ENCODE measurements at regions not wholly inside any gene's neighbourhood (a gene's known extent, or its start where the extent isn't known, plus 50 kb on each side); places are given as distances from the start of the nearest gene placed in this dataset.

- TF ChIP-seq CTCF (IDR thresholded peaks at IDR 0.05; ENCODE audit: low read length, missing control alignments): no peak
- DNase-seq (ENCODE audit: low read depth): no peak
- no peak overlapping the region for H3K4me3 ChIP-seq (replicated peaks; ENCODE audit: low read depth, low read length)
These were observed 434.2 kb upstream of the MKI67 start for GRCh38 chr10:128560406-128560805.

- no peak for DNase-seq (ENCODE audit: low read depth)
- no peak overlapping the region for H3K4me3 ChIP-seq (replicated peaks; ENCODE audit: low read depth, low read length)
- no peak for TF ChIP-seq CTCF (IDR thresholded peaks at IDR 0.05; ENCODE audit: low read length, missing control alignments)
These were observed 434.8 kb upstream of the MKI67 start for GRCh38 chr10:128560993-128561392.

GRCh38 chr10:128563387-128563786 is 437.2 kb upstream of the MKI67 start:
- no peak for DNase-seq (ENCODE audit: low read depth)
- no peak for TF ChIP-seq CTCF (IDR thresholded peaks at IDR 0.05; ENCODE audit: low read length, missing control alignments)
- no peak overlapping the region for H3K4me3 ChIP-seq (replicated peaks; ENCODE audit: low read depth, low read length)

GRCh38 chr10:128563904-128564303 is 437.7 kb upstream of the MKI67 start:
- no peak for DNase-seq (ENCODE audit: low read depth)
- TF ChIP-seq CTCF (IDR thresholded peaks at IDR 0.05; ENCODE audit: low read length, missing control alignments): no peak
- no peak overlapping the region for H3K4me3 ChIP-seq (replicated peaks; ENCODE audit: low read depth, low read length)

GRCh38 chr10:128566361-128566968 is 440.2 kb upstream of the MKI67 start:
- no peak overlapping the region for H3K4me3 ChIP-seq (replicated peaks; ENCODE audit: low read depth, low read length)
- DNase-seq (ENCODE audit: low read depth): no peak
- TF ChIP-seq CTCF (IDR thresholded peaks at IDR 0.05; ENCODE audit: low read length, missing control alignments): no peak

- no peak overlapping the region for H3K4me3 ChIP-seq (replicated peaks; ENCODE audit: low read depth, low read length)
- no peak for DNase-seq (ENCODE audit: low read depth)
- TF ChIP-seq CTCF (IDR thresholded peaks at IDR 0.05; ENCODE audit: low read length, missing control alignments): no peak
These were observed 441.3 kb upstream of the MKI67 start for GRCh38 chr10:128567551-128567950.

GRCh38 chr10:128568041-128568440 is 441.8 kb upstream of the MKI67 start:
- no peak for TF ChIP-seq CTCF (IDR thresholded peaks at IDR 0.05; ENCODE audit: low read length, missing control alignments)
- DNase-seq (ENCODE audit: low read depth): no peak
- no peak overlapping the region for H3K4me3 ChIP-seq (replicated peaks; ENCODE audit: low read depth, low read length)

All from fibroblast of pulmonary artery (primary cell).